Activated B cell treated with CpG ODN at 0.5 μM for 24 hours (primary cell): ENCODE measurements at regions not wholly inside any gene's neighbourhood (a gene's known extent, or its start where the extent isn't known, plus 50 kb on each side); places are given as distances from the start of the nearest gene placed in this dataset.

Experiments used
- ATAC-seq: fragments of 200-7000 bp; cut with Tn5 transposase; one replicate; pipeline ENCODE4 v1.10.0; 2021; ENCODE audit warnings: low read depth, mild to moderate bottlenecking, moderate library complexity
- CTCF ChIA-PET: fragments of 350-600 bp; sonication (Branson Sonifier 250); formaldehyde crosslinking; loops from one replicate; lab custom pipeline; 2021; ENCODE audit warnings: antibody characterized with exemption; lab: Charles Lee
- POLR2A ChIA-PET: fragments of 350-600 bp; sonication (Branson Sonifier 250); formaldehyde crosslinking; loops from one replicate; lab custom pipeline; 2021; ENCODE audit warnings: antibody characterized with exemption; lab: Charles Lee
- DNase-seq: peaks from one replicate; pipeline ENCODE4 v3.0.0; 2022
- H3K27ac Mint-ChIP-seq: one replicate; pipeline ENCODE4 v1.8.0; 2020; ENCODE audit warnings: mixed read lengths
- H3K27me3 Mint-ChIP-seq: one replicate; pipeline ENCODE4 v1.8.0; 2021; ENCODE audit warnings: mixed read lengths
- H3K36me3 Mint-ChIP-seq: one replicate; pipeline ENCODE4 v1.8.0; 2021; ENCODE audit warnings: low read depth, mixed read lengths
- H3K4me1 Mint-ChIP-seq: one replicate; pipeline ENCODE4 v1.8.0; 2021; ENCODE audit warnings: mixed read lengths
- H3K4me3 Mint-ChIP-seq: one replicate; pipeline ENCODE4 v1.8.0; 2020; ENCODE audit warnings: mild to moderate bottlenecking, mixed read lengths
- H3K9me3 Mint-ChIP-seq: one replicate; pipeline ENCODE4 v1.8.0; 2020; ENCODE audit warnings: mixed read lengths
- intact Hi-C: fragments of 100-400 bp; cut with micrococcal nuclease; formaldehyde crosslinking; loops from one replicate; pipeline ENCODE4 v1.15.1; 2024
- TF ChIP-seq, protein P1 (sequence below): fragments of 200-600 bp; IDR thresholded peaks from one replicate; pipeline ENCODE4 v1.8.0; 2022; ENCODE audit warnings: antibody characterized with exemption, mild to moderate bottlenecking

DNA sequence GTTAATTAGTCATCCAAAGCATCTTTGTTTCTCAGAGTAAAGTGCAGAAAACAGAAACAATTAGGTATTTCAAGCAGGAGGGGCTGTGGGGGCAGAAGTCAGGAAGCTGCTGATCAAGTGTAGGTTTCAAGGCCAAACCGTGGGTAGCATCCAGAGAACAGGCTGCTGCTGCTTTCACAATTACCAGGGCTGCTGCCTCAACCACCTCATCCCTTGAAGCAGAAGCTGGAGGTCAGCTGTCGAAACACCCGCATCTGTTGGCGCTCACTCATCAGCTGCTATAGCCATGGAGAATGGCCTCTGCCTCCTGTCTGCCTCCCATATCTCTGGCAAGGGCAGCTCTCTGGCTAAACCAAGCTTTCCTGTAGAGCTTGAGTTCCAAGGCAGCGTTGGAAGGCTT, 122.9 kb upstream of the OSMR start:
- no peak overlapping the region for H3K4me3 Mint-ChIP-seq
- intact Hi-C loops = no loop called here
- ATAC-seq (no peak), DNase-seq (no peak)
- no peaks in the 10 kb centered on the region for H3K36me3 Mint-ChIP-seq
- TF ChIP-seq, protein P1, sequence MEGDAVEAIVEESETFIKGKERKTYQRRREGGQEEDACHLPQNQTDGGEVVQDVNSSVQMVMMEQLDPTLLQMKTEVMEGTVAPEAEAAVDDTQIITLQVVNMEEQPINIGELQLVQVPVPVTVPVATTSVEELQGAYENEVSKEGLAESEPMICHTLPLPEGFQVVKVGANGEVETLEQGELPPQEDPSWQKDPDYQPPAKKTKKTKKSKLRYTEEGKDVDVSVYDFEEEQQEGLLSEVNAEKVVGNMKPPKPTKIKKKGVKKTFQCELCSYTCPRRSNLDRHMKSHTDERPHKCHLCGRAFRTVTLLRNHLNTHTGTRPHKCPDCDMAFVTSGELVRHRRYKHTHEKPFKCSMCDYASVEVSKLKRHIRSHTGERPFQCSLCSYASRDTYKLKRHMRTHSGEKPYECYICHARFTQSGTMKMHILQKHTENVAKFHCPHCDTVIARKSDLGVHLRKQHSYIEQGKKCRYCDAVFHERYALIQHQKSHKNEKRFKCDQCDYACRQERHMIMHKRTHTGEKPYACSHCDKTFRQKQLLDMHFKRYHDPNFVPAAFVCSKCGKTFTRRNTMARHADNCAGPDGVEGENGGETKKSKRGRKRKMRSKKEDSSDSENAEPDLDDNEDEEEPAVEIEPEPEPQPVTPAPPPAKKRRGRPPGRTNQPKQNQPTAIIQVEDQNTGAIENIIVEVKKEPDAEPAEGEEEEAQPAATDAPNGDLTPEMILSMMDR = no peak
- CTCF ChIA-PET = no interaction called here
- POLR2A ChIA-PET = no interaction called here
- H3K9me3 Mint-ChIP-seq = no peaks in the 10 kb centered on the region
- H3K27ac Mint-ChIP-seq = no peak overlapping the region
- no peaks in the 10 kb centered on the region for H3K4me1 Mint-ChIP-seq
- H3K27me3 Mint-ChIP-seq = no peaks in the 10 kb centered on the region

DNA sequence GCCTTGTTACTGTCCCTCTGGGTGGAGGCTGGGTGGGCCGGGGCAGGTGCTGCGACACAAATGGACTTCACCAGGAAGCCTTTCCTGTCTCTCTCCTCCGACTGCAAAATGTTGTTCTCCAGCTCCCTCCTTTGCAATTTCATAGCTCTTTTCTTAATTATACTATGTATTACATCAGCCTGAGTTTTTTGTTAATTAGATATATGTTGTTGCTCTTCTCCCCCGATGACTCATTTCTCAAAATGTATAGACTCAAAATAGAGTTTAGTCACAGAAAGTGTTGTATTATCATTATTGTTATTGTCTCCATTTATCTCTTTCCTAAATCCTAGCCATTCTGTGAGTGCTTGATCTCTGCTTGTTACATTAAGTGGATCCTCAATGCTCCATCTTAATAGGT, 122.4 kb upstream of the OSMR start:
- ChIA-PET POLR2A (no interaction called here), CTCF (no interaction called here)
- H3K4me1 Mint-ChIP-seq = no peaks in the 10 kb centered on the region
- no peak overlapping the region for H3K4me3 Mint-ChIP-seq
- intact Hi-C loops = no loop called here
- no peaks in the 10 kb centered on the region for H3K9me3 Mint-ChIP-seq
- ATAC-seq (no peak), DNase-seq (no peak)
- H3K36me3 Mint-ChIP-seq = no peaks in the 10 kb centered on the region
- TF ChIP-seq, protein P1 = no peak
- H3K27ac Mint-ChIP-seq = no peak overlapping the region
- H3K27me3 Mint-ChIP-seq = no peaks in the 10 kb centered on the region

DNA sequence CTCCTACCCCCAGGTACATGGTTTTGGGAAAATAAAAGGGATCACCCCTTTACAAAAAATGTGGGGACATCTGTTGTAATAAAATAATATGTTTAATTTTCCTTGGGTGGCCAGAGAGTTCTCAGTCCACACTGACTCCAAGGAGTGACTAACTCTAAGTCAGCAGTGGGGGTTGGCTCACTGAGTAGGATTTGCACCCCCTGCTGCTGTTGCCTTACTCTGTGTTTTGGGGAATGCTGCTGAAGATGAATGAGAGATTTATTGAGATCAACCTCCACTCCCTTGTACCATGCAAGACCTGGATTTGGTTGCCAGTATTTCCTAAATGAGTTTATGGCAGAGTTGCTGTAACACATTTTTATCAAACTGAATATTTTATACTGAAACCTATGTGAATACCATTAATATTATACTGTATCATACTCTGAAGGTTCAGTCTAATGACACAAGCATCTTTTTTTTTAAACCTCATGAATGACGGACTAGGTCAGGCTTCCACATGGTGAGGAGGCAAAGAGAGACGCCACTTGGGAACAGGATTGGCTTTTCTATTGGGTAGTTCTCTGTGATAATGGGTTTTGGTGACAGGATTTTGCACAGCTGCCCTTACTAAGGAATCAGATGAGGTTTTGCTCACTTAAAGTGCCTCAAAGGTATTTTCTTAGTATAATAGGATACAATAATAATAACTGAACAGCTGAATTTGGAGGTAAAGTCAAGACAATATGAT, 121.3 kb upstream of the OSMR start:
- Mint-ChIP-seq H3K27me3 (no peaks in the 10 kb centered on the region), H3K4me3 (no peak overlapping the region), H3K36me3 (no peaks in the 10 kb centered on the region), H3K9me3 (no peaks in the 10 kb centered on the region), H3K27ac (no peak overlapping the region), H3K4me1 (no peaks in the 10 kb centered on the region)
- CTCF ChIA-PET = no interaction called here
- POLR2A ChIA-PET = no interaction called here
- ATAC-seq = no peak
- intact Hi-C loops = no loop called here
- DNase-seq = no peak
- TF ChIP-seq, protein P1 = no peak

DNA sequence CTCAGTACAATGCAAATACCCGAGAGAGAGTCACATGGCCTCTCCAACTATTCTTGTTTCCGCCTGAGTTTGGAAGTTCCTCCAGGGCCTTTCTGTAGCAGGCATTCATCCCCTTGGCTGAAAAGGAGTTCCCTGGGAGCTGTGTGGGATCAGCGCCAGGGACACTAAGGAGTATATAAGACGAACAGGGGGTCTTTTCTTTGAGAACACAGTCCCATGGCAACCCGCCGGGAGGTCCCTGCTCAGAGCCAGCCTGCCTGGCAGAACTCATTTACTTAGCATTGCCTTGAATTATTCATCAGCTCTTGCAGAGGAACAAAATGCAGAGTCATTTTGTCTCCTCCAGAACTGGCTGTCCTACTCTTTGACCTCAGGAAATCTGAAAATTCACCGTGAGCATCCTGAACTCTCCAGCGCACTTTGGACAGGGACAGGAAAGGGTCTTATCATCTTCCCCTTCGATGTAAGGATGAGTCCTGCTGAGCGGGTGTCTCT, 120.4 kb upstream of the OSMR start:
- TF ChIP-seq, protein P1 = no peak
- Mint-ChIP-seq H3K4me1 (no peaks in the 10 kb centered on the region), H3K36me3 (no peaks in the 10 kb centered on the region), H3K27ac (no peak overlapping the region), H3K9me3 (no peaks in the 10 kb centered on the region), H3K27me3 (no peaks in the 10 kb centered on the region), H3K4me3 (no peak overlapping the region)
- ChIA-PET CTCF (no interaction called here), POLR2A (no interaction called here)
- DNase-seq (no peak), ATAC-seq (no peak)
- intact Hi-C loops = no loop called here

DNA sequence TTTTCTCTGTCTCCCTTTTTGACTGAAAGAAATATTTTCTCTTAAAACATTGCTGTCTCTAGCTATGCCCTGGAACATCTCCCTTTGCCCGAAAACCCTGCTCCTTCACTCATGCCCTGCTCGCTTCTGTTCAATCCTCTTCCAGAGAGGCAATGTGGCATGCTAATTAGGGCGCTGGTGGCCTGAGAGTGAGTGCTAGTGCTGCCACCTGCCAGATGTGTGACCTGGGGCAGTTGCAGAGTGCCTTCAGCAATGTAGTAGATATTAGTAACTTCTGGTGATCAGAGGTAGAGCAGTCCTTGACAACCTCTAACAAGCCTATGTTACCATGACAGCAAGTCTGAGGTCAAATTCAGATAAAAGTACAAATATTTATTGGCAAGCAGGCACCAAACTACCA, 119.5 kb upstream of the OSMR start:
- intact Hi-C loops = no loop called here
- TF ChIP-seq, protein P1 = no peak
- ATAC-seq (no peak), DNase-seq (no peak)
- no peak overlapping the region for H3K4me3 Mint-ChIP-seq
- ChIA-PET CTCF (no interaction called here), POLR2A (no interaction called here)
- no peak overlapping the region for H3K27ac Mint-ChIP-seq
- no peaks in the 10 kb centered on the region for H3K36me3 Mint-ChIP-seq
- H3K4me1 Mint-ChIP-seq = no peaks in the 10 kb centered on the region
- H3K9me3 Mint-ChIP-seq = no peaks in the 10 kb centered on the region
- no peaks in the 10 kb centered on the region for H3K27me3 Mint-ChIP-seq
